CD4-positive, alpha-beta T cell (primary cell): ENCODE measurements at regions not wholly inside any gene's neighbourhood (a gene's known extent, or its start where the extent isn't known, plus 50 kb on each side); places are given as distances from the start of the nearest gene placed in this dataset.

Source experiments
- ATAC-seq: fragments of 200-7000 bp; cut with Tn5 transposase; one replicate; pipeline ENCODE4 v1.10.0; 2022; ENCODE audit warnings: mild to moderate bottlenecking; ENCODE audit not compliant: poor library complexity
- CTCF ChIA-PET: fragments of 350-600 bp; sonication (Branson Sonifier 250); formaldehyde crosslinking; loops from one replicate; lab custom pipeline; 2021; ENCODE audit warnings: antibody characterized with exemption, inconsistent platforms; lab: Charles Lee
- POLR2A ChIA-PET: fragments of 350-600 bp; sonication (Branson Sonifier 250); formaldehyde crosslinking; loops from one replicate; lab custom pipeline; 2021; ENCODE audit warnings: antibody characterized with exemption, inconsistent platforms; lab: Charles Lee
- DNase-seq, 14 experiments: peaks; one replicate each; pipeline ENCODE4 v3.0.0-alpha.2; 2013 to 2020; ENCODE audit warnings: mixed read lengths in 2 of 14
- H3K27ac ChIP-seq, 2 donors: one replicate each; pipeline versions ENCODE4 v1.5.1 to v1.7.0; 2013; ENCODE audit warnings: low read length in 2 of 2, low read depth in 1 of 2, mild to moderate bottlenecking in 1 of 2
- H3K27me3 ChIP-seq, 2 experiments: 1 replicate in 1 of 2; 2 replicates in 1 of 2; pipeline versions ENCODE4 v1.6.1 to v1.7.0; 2013; ENCODE audit warnings: low read length in 2 of 2, control low read depth in 1 of 2, mild to moderate bottlenecking in 1 of 2, moderate library complexity in 1 of 2; ENCODE audit not compliant: insufficient read depth in 2 of 2, control insufficient read depth in 1 of 2
- H3K36me3 ChIP-seq: one replicate; pipeline ENCODE4 v1.6.1; 2013; ENCODE audit warnings: low read length, control low read depth; ENCODE audit not compliant: insufficient read depth
- H3K4me1 ChIP-seq: one replicate; pipeline ENCODE4 v1.6.1; 2013; ENCODE audit warnings: low read length, control low read depth; ENCODE audit not compliant: insufficient read depth
- H3K4me3 ChIP-seq: one replicate; pipeline ENCODE4 v1.5.1; 2013; ENCODE audit warnings: mild to moderate bottlenecking, low read length, moderate library complexity
- H3K9me3 ChIP-seq, 2 experiments: 1 replicate in 1 of 2; 2 replicates in 1 of 2; pipeline versions ENCODE4 v1.6.1 to v1.7.0; 2013; ENCODE audit warnings: low read length in 2 of 2, mild to moderate bottlenecking in 2 of 2, control low read depth in 1 of 2, moderate library complexity in 1 of 2; ENCODE audit not compliant: control insufficient read depth in 1 of 2, insufficient read depth in 1 of 2
- H3K27ac Mint-ChIP-seq: one replicate; pipeline ENCODE4 v1.8.0; 2020; ENCODE audit warnings: mixed read lengths
- H3K27me3 Mint-ChIP-seq: one replicate; pipeline ENCODE4 v1.8.0; 2021; ENCODE audit warnings: mixed read lengths
- H3K36me3 Mint-ChIP-seq: one replicate; pipeline ENCODE4 v1.8.0; 2021; ENCODE audit warnings: low read depth, mixed read lengths
- H3K4me1 Mint-ChIP-seq: one replicate; pipeline ENCODE4 v1.8.0; 2021; ENCODE audit warnings: low read depth, mixed read lengths
- H3K4me3 Mint-ChIP-seq: one replicate; pipeline ENCODE4 v1.8.0; 2020; ENCODE audit warnings: mild to moderate bottlenecking, mixed read lengths
- H3K9me3 Mint-ChIP-seq: one replicate; pipeline ENCODE4 v1.8.0; 2020; ENCODE audit warnings: mixed read lengths
- CTCF ChIP-seq: fragments of 200-600 bp; IDR thresholded peaks from one replicate; pipeline ENCODE4 v1.8.0; 2022; ENCODE audit warnings: antibody characterized with exemption, mild to moderate bottlenecking
- intact Hi-C, 2 experiments: fragments of 100-400 bp; cut with DNase I in 1 of 2; cut with micrococcal nuclease in 1 of 2; formaldehyde crosslinking; loops; one replicate each; pipeline versions ENCODE4 v1.15.1 to v1.9.0; 2023 to 2025; cut with DNase I, micrococcal nuclease

DNA sequence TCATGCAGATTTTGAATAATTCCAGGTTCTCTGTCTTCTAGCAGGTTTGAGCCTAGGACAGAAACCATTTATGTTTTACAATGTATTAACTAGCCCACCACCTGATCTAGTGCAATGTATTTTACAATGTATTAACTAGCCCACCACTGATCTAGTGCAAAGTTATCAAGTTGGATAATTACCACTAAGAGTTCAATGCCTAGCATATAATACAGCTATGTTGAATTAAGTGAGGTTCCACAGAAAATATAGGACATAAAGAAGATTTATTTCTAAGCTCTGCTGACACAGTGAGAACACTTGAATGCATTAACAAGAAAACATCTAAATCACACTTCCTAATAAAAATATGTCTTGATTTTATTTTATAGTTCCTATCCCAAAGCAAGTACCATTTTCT is 854.6 kb upstream of the NEGR1 start:
- intact Hi-C loops, result no loop called here
- Mint-ChIP-seq H3K4me3 (no peak overlapping the region), H3K27ac (no peak overlapping the region), H3K27me3 (no peaks in the 10 kb centered on the region), H3K4me1 (no peaks in the 10 kb centered on the region), H3K36me3 (no peaks in the 10 kb centered on the region), H3K9me3 (peaks cover 7% of the 10 kb centered on the region)
- DNase-seq, result no peak
- CTCF ChIA-PET, result no interaction called here
- H3K27ac ChIP-seq, result no peak overlapping the region
- no peaks in the 10 kb centered on the region for H3K27me3 ChIP-seq
- H3K4me1 ChIP-seq, result no peaks in the 10 kb centered on the region
- H3K36me3 ChIP-seq, result no peaks in the 10 kb centered on the region
- no peaks in the 10 kb centered on the region for H3K9me3 ChIP-seq
- POLR2A ChIA-PET, result no interaction called here
- no peak for ATAC-seq
- TF ChIP-seq CTCF, result no peak
- H3K4me3 ChIP-seq, result no peak overlapping the region

DNA sequence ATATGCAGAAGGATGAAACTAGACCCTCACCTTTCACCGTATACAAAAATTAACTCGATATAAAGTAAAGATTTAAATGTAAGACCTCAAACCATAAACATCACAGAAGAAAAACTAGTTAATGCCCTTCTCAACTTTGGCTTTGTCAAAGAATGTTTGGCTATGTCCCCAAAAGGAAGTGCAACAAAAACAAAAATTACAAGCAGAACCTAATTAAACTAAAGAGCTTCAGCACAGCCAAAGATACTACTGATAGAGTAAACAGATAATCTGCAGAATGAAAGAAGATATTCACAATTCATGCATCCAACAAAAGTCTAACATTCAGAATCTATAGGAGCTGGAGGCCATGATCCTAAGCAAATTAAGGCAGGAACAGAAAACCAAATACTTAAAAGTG is 824.6 kb upstream of the NEGR1 start:
- H3K9me3 ChIP-seq, result peaks cover 0 to 19% of the 10 kb centered on the region in 2 experiments
- ChIA-PET CTCF (no interaction called here), POLR2A (no interaction called here)
- Mint-ChIP-seq H3K27ac (no peak overlapping the region), H3K27me3 (no peaks in the 10 kb centered on the region), H3K4me3 (no peak overlapping the region), H3K4me1 (no peaks in the 10 kb centered on the region), H3K36me3 (no peaks in the 10 kb centered on the region), H3K9me3 (peaks cover 11% of the 10 kb centered on the region)
- DNase-seq (no peak), ATAC-seq (no peak)
- H3K4me3 ChIP-seq, result no peak overlapping the region
- H3K4me1 ChIP-seq, result no peaks in the 10 kb centered on the region
- no peaks in the 10 kb centered on the region for H3K36me3 ChIP-seq
- no peaks in the 10 kb centered on the region for H3K27me3 ChIP-seq
- TF ChIP-seq CTCF, result no peak
- intact Hi-C loops, result no loop called here
- H3K27ac ChIP-seq, result no peak overlapping the region

DNA sequence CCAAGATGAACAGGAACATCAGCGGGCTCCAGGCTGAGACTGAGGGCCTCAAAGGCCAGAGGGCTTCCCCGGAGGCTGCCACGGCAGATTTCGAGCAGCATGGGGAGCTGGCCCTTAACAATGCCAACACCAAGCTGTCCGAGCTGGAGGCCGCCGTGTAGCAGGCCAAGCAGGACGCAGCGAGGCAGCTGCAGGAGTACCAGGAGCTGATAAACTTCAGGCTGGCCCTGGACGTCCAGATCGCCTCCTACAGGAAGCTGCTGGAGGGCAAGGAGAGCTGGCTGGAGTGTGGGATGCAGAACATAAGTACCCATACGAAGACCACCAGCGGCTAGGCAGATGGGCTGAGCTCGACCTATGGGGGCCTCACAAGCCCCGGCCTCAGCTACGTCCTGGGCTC is 823.4 kb upstream of the NEGR1 start:
- no peaks in the 10 kb centered on the region for H3K27me3 Mint-ChIP-seq
- intact Hi-C loops, result no loop called here
- TF ChIP-seq CTCF, result no peak
- POLR2A ChIA-PET, result no interaction called here
- no peaks in the 10 kb centered on the region for H3K36me3 ChIP-seq
- no peak overlapping the region for H3K27ac ChIP-seq
- H3K9me3 Mint-ChIP-seq, result peaks cover 13% of the 10 kb centered on the region
- CTCF ChIA-PET, result no interaction called here
- ATAC-seq (no peak), DNase-seq (no peak)
- peaks cover 0 to 27% of the 10 kb centered on the region in 2 experiments for H3K9me3 ChIP-seq
- no peaks in the 10 kb centered on the region for H3K36me3 Mint-ChIP-seq
- H3K4me3 ChIP-seq, result no peak overlapping the region
- no peak overlapping the region for H3K27ac Mint-ChIP-seq
- no peak overlapping the region for H3K4me3 Mint-ChIP-seq
- no peaks in the 10 kb centered on the region for H3K27me3 ChIP-seq
- H3K4me1 Mint-ChIP-seq, result no peaks in the 10 kb centered on the region
- H3K4me1 ChIP-seq, result no peaks in the 10 kb centered on the region
